Fibroblast of peridontal ligament (primary cell): ENCODE measurements at regions not wholly inside any gene's neighbourhood (a gene's known extent, or its start where the extent isn't known, plus 50 kb on each side); places are given as distances from the start of the nearest gene placed in this dataset.
"Not testable (repeated sequence)": the region's sequence is repeated elsewhere in the genome, so short reads cannot be mapped to it uniquely, and the experiment has no call there.

Experiments
- DNase-seq: peaks from one replicate; pipeline ENCODE4 v3.0.0-alpha.2; 2010; ENCODE audit errors: extremely low read depth

DNA sequence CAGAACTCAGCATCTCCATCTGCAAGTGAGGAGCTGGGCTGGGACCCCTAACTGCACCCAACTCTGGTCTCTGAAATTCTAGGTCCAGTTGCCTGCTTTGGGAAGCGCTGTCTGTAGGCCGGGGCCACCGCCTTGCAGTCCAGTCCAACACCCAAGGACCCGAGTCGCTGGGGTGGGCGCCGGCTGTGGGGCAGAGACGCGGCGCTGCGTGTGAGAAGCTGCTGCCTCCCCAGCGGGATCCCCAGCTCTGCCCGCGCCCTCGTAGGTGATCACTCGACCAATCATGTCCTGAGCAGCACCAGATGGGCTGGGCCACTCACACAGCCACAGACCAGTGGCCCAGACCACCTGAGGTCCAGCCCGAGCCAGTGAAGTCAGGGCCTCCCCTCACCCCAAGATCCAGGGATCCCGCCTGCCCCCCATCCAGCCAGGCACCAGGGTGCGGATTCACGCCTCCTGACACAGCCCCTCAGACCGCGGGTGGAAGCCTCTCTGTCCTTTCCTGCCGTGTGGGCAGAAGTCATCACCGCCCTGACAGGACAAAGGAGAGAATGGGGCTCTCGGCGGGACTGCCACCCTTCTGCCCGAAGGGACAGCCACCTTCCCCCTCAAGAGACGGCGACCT lies 67.4 kb upstream of the ADGRA1 start:
- no peak for DNase-seq

- no peak for DNase-seq
Measured at GRCh38 chr10:133019651-133020050, 68.1 kb upstream of the ADGRA1 start.

DNA sequence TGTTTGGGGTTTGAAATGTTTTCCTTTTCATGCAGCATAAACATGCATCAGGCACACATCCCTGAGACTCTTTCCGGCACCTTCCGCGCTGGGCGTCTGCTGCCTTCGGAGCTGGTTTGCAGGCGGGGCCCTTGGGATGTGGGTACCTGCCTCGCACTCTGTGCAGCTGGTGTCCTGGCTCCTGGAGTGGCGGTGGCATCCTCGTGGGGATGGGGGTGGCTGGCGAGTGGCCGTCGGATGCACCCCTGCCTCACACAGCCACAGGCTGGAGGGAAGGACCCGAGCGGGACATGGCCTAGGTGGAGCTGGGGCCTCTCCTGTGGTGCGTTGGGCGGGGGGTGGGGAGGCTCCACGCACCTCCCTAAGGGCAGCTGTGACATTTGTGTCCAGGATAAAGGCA lies 68.5 kb upstream of the ADGRA1 start:
- no peak for DNase-seq

GRCh38 chr10:133018491-133018890 lies 69.2 kb upstream of the ADGRA1 start:
- no peak for DNase-seq

DNA sequence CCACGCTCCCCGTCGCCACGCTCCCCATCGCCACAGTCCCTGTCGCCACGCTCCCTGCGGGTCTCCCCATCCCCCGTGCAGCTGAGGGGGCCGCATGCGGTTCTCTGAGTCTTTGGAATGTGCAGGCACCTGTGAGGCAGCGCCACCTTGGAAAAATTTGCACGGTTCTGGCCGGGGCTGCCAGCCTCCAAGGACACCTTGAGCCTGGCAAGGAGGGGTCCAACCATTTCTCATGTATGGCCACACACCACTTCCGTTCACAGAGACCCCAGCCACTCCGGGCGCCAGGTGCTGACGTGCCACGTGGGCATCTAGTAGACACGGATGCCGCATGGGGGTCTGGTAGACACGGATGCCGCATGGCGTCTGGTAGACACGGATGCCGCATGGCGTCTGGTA lies 70.5 kb upstream of the ADGRA1 start:
- no peak for DNase-seq

GRCh38 chr10:133016493-133017202 lies 71.1 kb upstream of the ADGRA1 start:
- DNase-seq, result no peak

DNA sequence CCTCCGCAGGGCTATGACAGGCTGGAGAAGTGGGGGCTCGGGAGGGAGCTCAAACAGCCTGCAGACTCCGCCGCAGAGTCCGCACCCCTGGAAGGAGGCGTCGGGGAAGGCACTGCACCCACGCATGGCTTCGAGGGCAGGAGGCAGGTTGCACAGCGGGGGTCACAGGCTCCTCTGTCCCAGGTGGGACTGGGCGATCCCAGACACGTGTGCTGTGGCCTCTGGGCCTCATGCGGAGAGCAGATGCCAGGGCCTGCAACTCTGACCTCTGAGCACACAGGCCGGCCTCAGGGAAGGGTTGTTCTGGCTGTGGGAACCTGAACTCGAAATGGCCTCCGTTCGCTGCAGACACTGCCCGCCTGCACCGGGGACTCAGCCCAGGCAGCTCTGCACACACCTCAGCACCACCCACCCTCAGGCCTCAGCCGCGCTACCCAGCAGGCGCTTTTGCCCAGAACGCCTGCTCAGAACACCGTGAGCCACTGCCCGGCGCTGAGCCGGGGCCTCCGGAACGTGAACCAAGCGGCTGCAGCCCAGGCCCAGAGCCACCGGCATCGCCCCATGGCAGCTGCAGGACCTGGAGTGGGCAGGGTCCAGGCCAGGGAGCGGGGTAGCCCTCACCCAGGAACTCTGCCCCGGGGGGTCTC lies 71.8 kb upstream of the ADGRA1 start:
- DNase-seq, result no peak

GRCh38 chr10:133015321-133015720 lies 72.4 kb upstream of the ADGRA1 start:
- DNase-seq, result no peak

DNA sequence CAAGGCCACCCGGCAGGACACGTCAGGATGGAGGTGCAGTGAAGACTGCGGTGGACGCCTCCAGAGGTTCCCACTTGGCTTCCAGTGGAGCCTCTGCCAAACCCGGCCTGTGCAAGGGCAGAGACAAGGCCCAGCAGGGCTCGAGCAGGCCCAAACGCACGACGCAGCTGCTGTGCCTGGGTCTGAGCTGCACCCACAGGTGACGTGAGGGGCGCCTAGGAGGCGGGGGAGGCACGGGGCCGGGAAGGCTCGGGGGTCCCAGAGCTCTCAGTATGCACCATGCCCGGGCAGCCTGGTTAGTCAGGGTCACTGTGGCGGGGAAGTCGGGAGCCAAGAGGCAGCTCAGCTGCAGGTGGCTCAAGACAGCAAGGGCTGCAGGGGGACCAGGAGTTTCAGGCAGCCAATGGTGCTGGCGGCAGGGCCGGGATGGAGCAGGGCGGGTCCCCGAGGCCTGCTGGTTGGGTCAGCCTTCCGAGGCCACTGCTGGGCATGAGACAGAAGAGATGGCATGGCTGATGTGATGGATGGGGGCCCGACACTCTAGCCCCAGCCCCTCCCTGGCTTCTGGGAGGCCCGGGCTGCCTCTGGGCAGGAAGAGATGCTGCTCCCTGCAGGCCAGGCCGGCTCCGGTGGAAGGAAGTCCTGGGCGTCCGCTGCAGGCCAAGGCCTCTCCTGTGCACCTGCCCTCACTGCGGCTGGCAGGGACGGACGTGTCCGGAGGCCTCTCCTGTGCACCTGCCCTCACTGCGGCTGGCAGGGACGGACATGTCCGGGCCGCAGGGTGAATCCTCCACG lies 72.2 kb upstream of the CFAP46 start:
- no peak for DNase-seq

DNA sequence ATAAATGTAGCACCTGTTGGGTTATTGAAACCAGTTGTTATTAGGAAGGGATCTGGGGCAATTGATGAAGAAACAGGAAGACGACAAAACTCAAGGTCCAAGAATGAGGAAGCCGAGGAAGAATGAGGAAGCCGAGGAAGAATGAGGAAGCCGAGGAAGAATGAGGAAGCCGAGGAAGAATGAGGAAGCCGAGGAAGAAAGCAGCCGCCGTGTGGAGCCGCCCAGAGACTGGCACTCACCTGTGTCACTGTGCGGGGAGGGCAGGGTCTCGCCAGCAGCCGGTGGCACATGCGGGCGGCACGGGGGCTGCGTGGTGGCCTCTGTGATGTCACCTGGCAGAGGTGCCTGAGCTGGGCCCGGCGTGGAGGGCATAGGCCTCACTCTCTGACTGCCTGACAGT lies 71.1 kb upstream of the CFAP46 start:
- DNase-seq, result no peak

GRCh38 chr10:133012573-133013359 lies 70.4 kb upstream of the CFAP46 start:
- DNase-seq, result no peak

GRCh38 chr10:133011882-133012281 lies 69.5 kb upstream of the CFAP46 start:
- no peak for DNase-seq

GRCh38 chr10:133011393-133011792 lies 69.0 kb upstream of the CFAP46 start:
- DNase-seq, result not testable (repeated sequence)

- not testable (repeated sequence) for DNase-seq
Measured at GRCh38 chr10:133010843-133011179, 68.4 kb upstream of the CFAP46 start.

GRCh38 chr10:133010095-133010842 lies 67.9 kb upstream of the CFAP46 start:
- DNase-seq, result no peak

DNA sequence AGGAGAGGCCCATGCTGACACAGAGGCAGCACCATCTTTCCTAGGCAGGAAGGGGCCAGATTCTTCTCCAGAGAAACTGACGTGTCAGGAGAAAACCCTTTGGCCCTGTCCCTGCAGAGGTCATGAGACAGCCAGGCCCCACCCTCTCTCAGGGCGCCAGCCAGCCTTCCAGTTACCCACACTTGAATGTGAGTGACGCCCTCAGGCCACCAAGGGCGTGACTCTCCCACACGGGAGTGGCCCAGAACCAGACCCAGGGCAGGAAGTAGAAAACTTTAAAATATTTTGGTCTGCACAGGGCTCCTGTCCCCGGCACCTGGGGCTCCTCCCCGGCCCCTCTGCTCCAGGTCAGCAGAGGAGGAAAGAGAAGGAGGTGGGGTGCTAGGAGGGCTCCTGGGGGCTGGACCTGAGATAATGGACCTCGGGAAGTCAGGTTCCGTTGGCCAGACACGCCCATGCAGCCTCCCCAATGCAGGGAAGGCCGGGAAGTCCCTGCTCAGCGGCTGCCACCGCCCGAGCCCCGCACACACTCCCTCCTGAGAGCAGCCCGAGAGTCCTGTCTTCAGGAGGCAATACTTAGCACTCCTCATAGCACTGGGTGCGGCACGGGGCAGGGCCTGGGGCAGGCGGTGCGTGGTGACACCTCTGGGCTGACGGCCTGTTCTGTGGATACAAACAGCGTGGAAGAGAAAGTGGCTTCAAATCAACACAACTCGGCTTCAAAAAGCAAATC lies 67.0 kb upstream of the CFAP46 start:
- no peak for DNase-seq

- DNase-seq, result no peak
Measured at GRCh38 chr10:133008736-133009135, 66.4 kb upstream of the CFAP46 start.

DNA sequence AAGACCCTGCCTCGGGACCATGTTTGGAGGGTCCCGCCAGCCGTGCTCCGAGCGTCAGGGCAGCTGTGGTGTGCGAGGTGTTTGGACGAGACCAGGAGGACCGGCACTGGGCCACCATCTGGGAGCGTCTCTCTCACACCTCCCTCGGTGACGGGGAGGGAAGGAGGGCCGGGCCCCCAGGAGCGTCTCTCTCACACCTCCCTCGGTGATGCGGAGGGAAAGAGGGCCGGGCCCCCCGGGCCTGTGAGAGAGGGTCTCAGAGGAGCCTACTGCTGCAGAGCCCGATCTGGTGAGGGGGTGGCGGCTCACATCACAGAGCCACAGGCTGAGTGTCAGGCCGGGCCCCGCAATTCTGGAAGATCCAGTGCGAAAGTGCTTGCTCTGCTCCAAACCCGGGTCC lies 65.8 kb upstream of the CFAP46 start:
- no peak for DNase-seq

DNA sequence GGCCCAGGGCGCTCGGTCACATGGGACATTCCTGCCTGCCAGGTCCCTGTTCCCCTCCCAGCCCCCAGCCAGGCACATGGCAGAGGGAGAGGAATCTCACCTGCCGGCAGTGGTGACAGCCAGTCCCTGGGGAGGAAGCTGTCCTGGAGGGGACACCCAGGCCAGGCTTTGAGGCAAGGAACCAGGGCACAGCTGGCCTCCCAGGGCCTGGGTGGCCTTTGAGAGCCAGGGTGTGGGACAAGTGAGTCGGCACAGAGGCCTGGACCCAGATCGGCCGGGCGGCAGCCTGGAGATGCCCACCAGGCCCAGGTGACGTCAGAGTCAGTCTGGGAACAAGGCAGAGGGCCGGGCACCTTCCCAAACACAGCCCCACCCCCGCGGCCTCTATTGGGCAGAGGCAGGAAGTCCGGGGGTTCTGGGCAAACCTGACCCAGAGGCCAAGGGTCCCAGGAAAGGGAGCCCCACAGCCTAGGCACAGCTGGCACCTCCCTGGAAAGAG lies 65.0 kb upstream of the CFAP46 start:
- no peak for DNase-seq

DNA sequence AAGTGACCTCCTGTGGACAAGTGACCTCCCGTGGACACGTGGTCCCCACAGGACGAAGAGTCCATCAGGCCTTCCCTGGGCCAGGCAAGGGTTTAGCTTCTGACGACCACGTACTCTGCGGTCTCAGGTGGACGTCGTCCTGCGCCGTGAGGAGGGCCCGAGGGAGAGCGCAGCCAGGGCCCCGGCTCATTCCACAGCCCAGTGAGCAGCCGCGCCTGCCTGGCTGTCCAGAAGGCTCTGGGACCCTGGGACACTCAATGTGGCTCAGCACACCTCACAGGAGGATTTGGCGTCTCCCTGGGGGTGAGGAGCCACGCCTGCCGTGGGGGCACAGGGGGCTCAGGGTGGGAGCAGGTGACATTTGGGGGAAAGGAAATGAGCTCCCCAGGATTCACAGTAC lies 64.4 kb upstream of the CFAP46 start:
- no peak for DNase-seq
